HCT116 (cell line): ENCODE measurements at regions not wholly inside any gene's neighbourhood (a gene's known extent, or its start where the extent isn't known, plus 50 kb on each side); places are given as distances from the start of the nearest gene placed in this dataset.

Source experiments
- CEBPB ChIP-seq: IDR thresholded peaks from 2 replicates; pipeline ENCODE4 v1.6.1; 2012; ENCODE audit warnings: low read depth
- POLR2A ChIP-seq: IDR thresholded peaks from 2 replicates; pipeline ENCODE4 v1.7.0; 2011; ENCODE audit warnings: borderline replicate concordance; ENCODE audit not compliant: insufficient read depth, insufficient read length; ENCODE audit errors: extremely low read depth
- TCF7L2 ChIP-seq: IDR thresholded peaks from 2 replicates; pipeline ENCODE4 v1.7.0; 2011; ENCODE audit warnings: borderline replicate concordance, inconsistent platforms; ENCODE audit not compliant: insufficient read depth, insufficient read length; ENCODE audit errors: extremely low read depth
- YY1 ChIP-seq: IDR thresholded peaks from 2 replicates; pipeline ENCODE4 v1.6.1; 2011; ENCODE audit warnings: low read length, low read depth, moderate library complexity, mild to moderate bottlenecking; ENCODE audit not compliant: insufficient replicate concordance; ENCODE audit errors: extremely low read depth
- TF ChIP-seq, protein P1 (sequence below), 3 experiments: fragments of 200-600 bp in 1 of 3; sonication (generic) in 1 of 3; IDR thresholded peaks in 2 of 3; conservative IDR thresholded peaks in 1 of 3; 2 replicates each; pipeline ENCODE4 v1.5.1; 2012 to 2017; ENCODE audit warnings: low read depth in 2 of 3, low read length in 2 of 3, antibody characterized with exemption in 1 of 3, borderline replicate concordance in 1 of 3, control low read depth in 1 of 3, mild to moderate bottlenecking in 1 of 3, mixed read lengths in 1 of 3, mixed run types in 1 of 3, moderate library complexity in 1 of 3; ENCODE audit not compliant: insufficient read depth in 1 of 3

DNA sequence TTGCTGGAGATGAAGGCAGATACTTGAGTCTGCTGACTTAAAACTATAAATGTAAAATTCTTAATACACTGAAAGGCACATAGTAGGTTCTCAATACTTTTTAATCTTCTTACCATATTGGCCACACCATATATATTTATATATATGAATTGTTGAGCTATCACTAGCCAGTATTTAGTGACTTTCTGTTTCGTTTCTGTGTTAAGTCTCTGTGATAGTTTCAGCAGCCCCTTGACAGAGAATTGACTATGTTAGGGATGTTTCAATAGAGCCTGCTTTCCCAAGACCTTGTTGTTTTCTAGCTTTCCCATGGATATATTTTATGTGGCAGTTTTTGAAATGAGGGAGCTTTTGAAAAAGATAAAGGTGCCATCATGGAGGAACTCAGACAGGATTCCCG, 206.5 kb upstream of the GOT2 start:
- TF ChIP-seq TCF7L2 (no peak), CEBPB (no peak), YY1 (no peak), POLR2A (no peak)
- TF ChIP-seq, protein P1, sequence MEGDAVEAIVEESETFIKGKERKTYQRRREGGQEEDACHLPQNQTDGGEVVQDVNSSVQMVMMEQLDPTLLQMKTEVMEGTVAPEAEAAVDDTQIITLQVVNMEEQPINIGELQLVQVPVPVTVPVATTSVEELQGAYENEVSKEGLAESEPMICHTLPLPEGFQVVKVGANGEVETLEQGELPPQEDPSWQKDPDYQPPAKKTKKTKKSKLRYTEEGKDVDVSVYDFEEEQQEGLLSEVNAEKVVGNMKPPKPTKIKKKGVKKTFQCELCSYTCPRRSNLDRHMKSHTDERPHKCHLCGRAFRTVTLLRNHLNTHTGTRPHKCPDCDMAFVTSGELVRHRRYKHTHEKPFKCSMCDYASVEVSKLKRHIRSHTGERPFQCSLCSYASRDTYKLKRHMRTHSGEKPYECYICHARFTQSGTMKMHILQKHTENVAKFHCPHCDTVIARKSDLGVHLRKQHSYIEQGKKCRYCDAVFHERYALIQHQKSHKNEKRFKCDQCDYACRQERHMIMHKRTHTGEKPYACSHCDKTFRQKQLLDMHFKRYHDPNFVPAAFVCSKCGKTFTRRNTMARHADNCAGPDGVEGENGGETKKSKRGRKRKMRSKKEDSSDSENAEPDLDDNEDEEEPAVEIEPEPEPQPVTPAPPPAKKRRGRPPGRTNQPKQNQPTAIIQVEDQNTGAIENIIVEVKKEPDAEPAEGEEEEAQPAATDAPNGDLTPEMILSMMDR (IDR thresholded peaks at IDR 0.05 in 2 of 3, conservative IDR thresholded peaks at IDR 0.05 in 1 of 3; ENCODE audit: borderline replicate concordance in 1 of 3, insufficient read depth in 1 of 3, low read depth in 2 of 3, low read length in 2 of 3) = no peak
